T-helper 9 cell (primary cell): ENCODE measurements at regions not wholly inside any gene's neighbourhood (a gene's known extent, or its start where the extent isn't known, plus 50 kb on each side); places are given as distances from the start of the nearest gene placed in this dataset.
"Not testable (repeated sequence)": the region's sequence is repeated elsewhere in the genome, so short reads cannot be mapped to it uniquely, and the experiment has no call there.

ENCODE experiments used
- DNase-seq: peaks from one replicate; pipeline ENCODE4 v3.0.0-alpha.2; 2020

DNA sequence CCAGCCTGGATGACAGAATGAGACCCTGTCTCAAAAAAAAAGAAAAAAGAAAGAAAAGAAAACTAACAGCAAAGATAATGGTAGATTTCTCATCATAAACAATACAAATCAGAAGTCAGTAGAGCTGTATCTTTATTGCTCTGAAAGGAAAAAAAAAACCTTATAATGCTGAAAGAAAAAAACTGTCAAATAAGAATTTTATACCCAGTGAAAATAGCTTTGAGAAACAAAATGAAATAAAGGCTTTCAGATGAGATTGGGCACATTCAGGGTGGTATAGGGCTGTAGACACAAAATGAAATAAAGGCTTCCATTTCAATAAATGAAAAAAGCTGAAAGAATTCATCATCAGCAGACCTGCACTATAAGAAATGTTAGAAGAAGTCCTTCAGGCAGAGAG is 105.0 kb upstream of the FOXN3 start:
- no peak for DNase-seq

DNA sequence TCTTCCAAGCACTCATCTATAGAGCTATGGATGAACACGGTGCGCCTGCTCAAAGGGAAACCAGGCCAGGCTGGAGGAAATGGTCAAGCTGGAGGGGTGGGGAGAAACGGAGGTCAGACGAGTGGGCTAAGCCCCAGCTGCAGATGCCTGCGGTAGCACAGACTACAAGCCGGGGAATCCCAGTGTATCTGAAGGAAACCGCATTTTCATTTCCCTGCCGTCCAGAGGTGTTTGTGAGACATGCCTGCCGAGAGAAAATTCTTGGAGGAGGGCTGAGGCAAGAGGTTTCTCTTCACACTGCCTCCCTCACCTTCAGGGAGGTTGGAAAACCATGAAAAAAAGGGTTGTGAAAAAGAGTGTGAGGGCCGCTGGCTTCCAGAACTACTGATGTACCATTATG is 102.0 kb upstream of the FOXN3 start:
- no peak for DNase-seq

DNA sequence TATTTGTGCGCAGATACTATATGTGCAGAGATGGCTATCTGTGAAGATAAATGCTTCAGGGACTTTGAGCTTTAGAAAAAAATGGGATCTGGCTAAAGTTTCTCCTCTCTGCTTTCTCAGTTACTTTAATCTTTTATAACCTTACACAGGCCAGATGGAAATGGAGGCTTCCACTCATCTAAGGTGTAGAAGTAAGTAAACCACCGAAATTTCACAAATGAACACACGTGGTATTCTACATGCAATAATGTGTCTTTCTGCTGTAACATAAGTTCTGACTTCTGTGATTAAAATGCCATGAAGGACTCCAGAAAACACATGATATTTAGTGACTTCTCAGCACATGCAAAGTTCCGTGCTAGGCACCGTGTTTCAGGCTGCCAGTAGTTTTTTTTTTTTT is 99.1 kb upstream of the FOXN3 start:
- no peak for DNase-seq

DNA sequence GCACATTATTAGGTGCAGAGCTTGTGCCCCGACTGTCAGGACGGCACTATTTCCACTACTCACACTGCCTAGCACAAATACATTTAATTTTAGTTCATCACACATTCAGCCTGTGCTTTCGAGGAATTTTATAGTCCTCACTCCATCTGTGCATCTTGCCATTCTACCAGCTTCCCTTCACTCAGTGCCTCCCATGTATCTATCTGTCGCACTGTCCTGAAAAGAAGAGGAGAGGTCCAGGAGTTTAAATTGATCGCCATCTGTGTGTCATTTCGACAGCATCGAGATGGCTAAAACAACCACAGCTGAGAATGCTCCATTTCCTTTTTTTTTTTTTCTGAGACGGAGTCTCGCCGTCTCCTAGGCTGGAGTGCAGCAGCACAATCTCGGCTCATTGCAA is 97.6 kb upstream of the FOXN3 start:
- DNase-seq: no peak

DNA sequence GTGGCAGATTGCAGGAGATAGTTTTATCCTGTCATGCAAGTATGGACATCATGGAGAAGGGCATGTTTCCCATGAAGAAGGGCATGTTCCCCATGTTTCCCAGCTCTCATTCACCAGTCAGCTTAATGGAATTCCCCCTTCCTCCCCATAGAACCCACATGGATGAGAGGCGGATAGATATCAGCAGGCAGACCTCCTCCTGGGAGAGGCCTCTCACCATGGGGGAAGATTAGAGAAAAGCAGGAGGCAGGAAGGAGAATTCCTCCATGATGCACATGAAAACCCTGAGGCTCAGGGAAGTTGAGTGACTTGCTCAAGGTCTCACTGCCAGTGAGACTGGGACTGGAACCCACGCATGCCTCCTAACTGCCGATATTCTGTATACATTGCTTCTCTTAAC is 92.9 kb upstream of the FOXN3 start:
- no peak for DNase-seq

DNA sequence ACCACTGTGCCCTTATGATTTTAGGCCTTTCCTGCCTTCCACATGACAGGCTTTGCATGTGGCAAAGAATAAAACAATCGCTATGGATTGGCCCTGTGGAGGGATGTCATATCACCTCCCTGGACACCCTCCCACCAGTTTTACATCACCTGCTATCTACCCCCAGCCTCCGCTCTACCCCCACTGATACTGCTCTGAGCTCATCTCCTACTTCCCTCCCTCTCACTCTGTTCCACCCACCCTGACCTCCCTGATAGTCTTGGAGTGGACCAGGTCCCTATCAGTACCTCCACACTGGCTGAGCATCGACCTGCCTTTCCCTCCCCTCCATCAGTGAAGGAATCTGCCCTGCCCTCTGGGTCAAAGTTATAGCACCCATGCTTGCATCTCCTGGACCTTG is 91.8 kb upstream of the FOXN3 start:
- DNase-seq: no peak

DNA sequence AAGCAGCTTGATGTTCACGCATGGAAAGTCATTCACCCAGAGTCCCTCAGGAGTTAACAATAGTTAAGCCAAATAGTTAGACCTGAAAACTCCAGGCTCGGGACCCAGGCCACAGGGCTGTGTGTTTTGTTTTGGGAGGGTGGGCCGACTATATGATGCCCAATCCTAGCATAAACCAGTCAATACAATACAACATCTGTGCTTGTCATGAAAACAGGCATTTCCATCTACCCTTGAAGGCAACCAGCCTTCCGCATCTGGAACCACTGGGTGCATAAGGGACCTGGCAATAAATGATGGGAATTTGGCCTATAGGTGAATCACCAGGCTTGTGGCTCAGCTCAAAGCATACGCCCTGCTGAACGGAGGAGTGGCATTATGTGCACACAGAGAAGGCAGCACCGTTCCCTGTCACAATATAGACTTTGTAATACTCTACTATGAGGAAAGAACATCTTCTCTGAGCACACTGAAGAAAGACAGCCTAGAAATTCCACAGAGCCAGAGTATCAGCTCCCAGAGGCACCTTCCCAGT is 91.0 kb upstream of the FOXN3 start:
- DNase-seq: no peak

DNA sequence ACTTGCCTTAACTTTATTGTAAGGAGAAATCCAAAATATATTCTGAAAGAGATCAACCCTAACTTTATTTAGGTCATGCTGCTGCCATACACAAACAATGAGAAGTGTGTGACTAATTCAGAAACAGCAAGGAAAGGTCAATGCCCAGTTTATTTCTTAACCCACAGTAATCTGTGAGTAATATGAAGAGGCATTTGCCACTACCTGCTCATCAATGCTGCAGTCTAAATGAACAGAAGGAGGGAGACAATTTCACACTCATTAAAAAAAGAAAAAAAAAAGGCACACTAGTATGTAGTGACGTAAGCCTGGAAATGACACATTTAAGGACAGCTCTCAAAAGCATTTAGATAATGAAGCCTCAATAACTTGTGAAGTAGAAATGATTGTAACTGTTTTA is 90.5 kb upstream of the FOXN3 start:
- DNase-seq: no peak

DNA sequence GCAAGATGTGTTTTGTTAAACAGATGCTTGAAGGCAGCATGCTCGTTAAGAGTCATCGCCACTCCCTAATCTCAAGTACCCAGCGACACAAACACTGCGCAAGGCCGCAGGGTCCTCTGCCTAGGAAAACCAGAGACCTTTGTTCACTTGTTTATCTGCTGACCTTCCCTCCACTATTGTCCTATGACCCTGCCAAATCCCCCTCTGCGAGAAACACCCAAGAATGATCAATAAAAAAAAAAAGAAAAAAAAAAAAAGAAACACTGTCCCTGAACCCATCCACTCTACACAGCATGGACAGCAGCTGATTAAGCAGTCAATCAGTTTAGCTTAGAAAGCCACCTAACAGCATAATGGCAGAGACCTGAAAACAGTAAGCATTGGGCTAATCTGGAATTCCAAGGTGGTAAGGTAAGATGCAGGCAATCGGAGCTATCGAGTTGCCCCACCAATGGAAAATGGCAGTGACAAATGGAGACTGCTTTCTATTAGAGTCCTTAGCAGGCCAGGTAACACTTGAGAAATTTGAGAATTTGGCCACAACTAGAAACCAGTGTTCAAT is 89.9 kb upstream of the FOXN3 start:
- not testable (repeated sequence) for DNase-seq

DNA sequence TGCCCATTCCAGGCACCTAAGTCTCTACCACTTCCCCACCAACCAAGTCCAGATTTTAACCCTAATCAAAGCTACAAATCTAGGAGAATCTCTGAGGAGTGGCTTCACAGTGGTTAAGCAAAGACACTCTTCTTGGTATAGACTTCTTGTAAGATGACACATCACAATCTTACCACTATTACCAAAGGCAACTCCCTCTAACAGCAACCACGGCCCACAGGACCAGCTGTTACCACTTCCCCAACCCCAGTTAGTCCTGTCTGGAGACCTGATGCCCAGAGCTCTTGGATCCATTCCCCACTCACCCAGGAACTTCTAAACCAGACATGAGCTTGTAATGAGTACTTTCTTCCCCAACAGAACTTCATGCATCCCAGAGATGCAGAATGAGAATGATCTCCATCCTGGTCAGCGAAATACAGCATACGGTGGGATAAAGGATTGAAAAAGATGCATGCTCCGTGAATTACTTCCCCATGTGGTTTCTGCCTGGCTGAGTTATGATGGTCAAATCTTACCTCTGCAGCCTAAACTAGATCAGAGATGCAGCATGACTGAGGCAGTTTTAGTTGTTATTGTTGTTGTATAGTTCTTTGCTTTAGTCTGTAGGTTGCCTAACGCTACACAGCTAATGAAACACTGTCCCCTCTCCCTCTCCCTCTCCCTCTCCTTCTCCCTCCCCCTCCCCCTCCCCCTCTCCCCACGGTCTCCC is 87.7 kb upstream of the FOXN3 start:
- DNase-seq: no peak

DNA sequence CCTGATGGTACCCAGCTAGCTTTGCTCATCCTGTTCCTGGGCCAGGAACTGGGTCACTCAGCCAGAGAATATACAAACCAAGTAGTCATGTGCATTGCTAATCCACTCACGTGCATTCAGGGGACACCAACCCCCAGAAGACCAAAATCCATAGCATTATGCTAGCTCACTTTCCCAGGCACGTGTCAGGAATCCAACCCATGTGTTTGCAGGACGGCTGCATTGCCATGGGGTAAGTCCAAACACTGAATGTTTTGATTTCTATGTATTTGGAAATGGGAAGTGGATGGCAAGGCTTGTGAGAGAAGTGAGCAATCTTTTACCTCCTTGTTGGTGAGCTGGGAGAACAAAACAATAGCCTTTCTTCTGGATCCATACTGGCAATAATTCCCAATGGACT is 87.1 kb upstream of the FOXN3 start:
- no peak for DNase-seq

DNA sequence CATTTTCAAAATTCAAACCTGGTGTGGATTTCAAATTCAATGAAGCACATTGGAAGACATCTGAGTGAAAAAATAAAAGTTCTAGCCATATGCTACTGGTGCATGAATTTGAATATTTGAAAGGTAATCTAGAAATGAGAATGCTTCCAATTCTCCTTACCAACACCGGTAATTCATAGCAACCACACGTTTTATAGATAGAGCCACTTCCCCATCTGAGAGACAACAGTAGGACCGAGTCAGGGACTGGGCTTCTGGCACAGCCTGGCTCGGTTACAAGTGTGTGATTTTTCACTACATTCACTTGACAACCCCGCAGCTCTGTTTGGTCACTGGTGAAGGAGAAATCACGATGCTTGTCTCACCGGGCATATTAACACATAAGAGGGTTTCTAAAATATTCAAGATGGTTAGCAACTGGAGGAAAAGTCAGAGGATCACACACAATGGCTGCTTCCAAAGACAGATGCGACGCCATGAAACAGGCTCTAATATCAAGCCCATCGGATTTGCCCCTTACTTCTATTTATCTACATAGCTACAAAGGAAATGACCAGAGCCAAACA is 86.5 kb upstream of the FOXN3 start:
- no peak for DNase-seq

DNA sequence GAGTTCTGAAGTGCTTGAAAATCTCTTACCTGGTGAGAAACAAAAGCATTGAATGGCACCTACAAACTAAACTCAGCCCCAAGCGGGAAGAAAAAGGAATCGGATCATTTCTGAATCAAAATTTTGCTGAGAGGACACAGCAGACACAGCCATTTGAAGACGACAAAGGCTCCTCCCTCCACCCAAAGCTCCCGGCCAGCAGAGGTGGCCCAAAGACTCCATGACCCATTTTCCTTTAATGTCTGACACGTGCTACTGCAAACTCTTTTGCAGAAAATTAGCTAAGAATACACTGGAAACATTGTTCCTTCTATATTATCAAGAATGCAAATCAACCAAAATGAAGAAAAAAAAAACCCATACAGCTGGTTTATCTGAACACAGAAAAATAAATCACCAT is 85.9 kb upstream of the FOXN3 start:
- no peak for DNase-seq

DNA sequence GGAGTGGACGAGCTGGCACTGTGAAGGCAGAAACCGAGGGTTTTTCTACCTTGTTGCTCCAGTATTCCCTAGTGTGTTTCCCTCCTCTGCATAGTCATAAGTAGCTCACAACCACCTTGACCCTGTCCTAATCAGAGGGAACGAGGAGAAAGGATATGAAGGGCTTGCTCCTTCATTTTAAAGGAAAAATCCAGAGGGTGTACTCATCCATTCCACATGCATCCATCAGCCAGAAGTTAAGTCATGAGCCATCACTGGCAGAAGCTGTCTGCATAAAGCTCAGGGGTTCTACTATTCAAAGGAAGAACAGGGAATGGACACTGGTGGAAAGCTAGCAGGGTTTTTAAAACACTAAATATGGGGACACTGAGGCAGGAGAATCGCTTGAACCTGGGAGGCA is 84.3 kb upstream of the FOXN3 start:
- no peak for DNase-seq

DNA sequence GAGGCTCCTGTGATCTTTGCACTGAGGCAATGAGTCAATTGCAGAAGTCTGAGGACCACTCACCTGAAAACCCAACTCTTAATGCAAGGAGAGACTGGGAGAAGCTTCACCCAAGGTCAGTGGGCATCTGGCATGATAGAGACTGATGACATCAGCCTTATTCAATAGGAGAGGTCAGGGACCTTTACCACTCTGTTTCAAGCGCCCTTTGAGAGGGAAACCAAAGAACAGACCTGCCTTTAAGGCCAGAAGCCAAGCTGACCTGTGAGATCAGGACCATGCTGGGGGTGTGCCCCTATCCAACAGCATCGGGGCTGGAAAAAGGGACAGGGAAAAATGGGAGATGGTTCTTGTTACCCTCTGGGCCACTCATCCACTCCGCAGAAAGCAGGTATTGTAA is 83.3 kb upstream of the FOXN3 start:
- DNase-seq: no peak

DNA sequence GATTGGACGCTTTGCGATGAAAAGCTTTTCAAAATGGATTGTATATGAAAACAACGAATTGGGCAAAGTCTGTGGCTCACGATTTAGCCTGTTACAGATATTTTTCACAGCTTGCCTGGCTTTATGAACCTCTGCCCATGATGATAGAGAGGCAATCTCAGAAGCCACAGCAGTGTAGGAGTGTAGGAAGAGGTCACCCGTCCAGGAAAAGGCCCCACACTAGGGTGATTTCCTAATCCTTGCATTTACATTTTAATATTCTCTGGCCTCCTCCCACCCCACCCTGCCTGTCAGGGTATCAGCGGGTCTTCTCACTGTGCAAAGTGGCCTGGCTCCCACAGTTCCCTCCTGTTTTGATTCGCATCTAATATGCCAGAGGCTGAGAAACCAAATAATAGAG is 81.8 kb upstream of the FOXN3 start:
- no peak for DNase-seq

DNA sequence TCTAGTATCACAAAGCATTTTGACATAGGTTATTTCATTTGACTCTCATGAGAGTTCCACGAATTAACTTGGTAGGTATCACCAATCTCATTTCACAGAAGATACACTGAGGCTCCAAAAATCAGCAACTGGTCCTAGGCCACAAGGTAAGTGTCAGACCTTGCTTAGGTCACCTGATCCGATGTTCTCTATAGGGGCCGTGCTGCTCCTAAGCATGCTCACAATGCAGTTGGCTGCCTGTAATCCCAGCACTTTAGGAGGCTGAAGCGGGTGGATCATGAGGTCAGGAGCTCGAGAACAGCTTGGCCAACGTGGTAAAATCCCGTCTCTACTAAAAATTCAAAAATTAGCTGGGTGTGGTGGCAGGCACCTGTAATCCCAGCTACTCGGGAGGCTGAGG is 78.7 kb upstream of the FOXN3 start:
- no peak for DNase-seq

DNA sequence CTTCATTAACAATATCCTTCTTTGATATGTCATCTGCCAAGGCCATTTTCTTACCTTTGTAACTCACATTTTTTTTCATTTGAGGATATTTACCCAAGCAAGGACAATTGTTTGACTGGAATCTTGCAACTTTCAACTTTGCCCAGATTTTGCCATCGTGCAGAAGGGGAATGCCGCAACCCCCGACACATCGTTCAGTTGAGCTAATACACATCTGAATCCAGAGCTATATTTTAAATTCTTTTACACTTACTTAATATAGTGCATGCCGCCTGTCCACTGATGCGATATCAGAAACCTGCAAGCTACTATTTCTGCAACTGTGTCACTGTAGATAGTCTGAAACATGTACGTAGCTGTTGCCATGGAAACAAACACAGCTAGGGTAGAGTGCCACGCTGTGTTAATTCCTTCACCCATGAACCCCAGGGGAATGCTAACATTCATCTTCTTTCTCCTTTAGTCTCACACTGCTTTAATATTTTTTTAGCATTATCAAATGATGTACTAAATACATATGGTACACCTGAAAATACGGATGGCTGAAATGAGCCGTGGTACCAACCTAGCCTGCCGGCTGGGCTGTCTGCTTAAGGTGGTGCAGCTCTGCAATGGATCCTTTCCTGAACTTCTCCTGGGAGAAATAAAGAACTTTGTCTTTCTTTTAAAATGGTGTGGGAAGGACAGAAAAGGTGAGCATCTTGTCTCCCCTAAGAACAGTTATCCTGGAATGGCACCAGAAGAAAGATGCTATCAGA is 77.0 kb upstream of the FOXN3 start:
- no peak for DNase-seq

DNA sequence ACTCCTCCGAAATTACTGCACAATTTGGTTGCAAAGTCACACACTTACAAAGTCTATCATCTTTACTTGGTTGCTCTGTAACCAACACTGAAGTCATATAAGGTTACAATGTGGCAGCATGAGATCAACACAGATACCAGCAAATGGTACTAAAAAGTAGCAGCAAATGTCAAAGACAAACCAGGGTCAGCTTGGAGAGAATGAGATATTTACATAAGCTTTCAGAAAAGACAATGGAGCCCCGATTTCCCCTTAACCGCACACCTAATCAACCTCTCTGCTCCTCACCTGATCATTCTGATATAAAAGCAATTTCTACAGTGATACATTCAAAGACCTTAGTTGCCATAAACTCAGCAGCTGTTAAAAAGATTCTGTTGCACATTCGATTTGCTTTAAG is 76.4 kb upstream of the FOXN3 start:
- DNase-seq: no peak

DNA sequence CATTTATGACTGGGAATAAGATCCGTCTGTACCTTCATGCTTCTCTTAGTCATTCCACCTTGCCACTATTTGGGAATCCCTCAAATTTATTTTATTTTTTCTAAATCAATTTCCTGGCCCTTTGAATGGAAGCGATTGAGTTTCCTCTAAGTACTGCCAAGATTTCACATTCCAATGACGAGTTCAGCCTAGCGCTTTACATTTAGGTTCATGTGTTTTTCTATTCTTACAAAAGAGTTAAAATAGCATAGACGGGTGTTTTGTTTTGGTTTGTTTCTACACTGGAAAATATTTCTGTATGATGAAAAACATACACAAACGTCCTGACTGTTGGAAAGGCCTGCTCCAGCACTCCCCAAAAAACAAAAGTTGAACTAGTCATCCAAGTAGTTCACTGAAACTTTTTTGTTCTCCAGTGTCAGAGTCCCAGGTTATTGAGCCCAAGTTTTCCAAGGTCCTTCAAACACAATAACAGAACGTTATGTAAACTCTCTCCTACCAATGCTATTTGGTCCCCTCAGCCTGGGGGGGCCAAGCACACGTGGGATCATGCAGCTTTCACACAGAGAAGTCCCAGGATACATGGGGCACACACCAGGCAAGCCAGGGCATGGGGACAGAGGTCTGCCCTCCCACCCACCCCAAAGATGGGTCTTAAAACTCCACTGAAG is 74.8 kb upstream of the FOXN3 start:
- no peak for DNase-seq

DNA sequence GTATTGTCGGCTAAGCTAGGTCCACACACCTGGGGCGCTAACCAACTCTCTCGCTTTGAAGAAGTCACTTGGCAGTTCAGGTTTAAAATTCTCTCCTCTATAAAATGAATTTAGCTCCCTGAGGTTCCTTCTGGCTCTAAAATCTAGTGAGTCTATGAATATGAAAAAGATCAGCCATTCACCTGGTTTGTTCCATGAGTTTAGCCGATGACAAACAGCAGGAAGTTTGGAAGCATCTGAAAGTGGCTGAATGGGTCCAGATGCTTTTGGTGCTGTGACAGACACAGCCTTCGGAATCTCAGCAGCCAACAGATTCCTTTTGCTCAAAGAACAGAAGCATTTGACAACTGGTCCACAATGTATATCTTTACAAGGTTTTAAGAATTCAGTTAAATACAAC is 73.4 kb upstream of the FOXN3 start:
- no peak for DNase-seq

DNA sequence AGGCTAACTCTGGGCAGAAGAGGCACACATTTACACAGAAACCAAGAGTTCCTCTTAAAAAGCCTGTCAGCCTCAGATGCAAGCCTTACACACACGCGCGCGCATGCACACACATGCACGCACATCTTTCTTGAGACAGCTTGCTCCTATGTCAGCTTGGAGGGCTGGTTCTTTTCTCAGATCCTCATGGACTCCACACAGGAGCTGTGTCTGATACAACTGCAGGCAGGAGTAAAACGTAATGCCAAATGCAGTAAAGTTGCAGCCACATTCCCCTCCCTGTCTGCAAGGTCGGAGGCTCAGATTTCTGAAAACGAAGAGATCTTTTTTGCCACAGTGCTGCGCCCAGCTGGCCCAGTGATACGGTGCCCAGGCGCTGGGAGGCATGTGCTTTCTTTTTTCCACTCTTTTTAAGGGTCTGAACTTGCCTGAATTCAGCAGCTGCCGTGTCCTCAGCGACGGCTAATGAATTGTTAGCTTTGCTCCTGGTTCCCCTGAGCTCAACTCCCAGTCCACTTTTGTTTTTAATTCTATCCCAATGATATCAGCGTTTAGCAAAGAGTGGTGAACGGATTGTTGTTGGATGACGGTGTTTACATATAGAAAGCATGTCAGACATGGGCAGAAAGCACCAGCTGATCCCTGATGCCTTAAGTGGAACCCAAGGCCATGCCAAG is 72.9 kb upstream of the FOXN3 start:
- no peak for DNase-seq

DNA sequence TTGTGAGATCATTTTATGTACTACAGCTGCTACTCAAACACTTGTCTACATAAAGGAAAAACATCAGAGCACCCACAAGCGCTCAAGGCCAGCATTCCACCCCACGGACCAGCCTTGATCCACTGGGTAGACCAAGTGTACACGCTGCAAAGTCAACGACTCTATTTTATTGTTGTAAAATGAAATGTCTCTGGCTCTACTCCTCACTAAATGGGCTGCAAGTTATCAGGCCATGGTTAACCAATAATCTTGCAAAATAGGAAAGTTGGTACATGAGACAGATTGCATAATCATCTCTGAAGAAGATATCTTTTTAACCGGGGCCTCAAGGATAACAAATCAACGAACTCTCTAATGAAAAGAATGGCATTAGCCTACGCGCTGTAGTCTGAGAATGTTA is 69.9 kb upstream of the FOXN3 start:
- no peak for DNase-seq
